ENCODE measurements at regions not wholly inside any gene's neighbourhood (a gene's known extent, or its start where the extent isn't known, plus 50 kb on each side); places are given as distances from the start of the nearest gene placed in this dataset.

DNA sequence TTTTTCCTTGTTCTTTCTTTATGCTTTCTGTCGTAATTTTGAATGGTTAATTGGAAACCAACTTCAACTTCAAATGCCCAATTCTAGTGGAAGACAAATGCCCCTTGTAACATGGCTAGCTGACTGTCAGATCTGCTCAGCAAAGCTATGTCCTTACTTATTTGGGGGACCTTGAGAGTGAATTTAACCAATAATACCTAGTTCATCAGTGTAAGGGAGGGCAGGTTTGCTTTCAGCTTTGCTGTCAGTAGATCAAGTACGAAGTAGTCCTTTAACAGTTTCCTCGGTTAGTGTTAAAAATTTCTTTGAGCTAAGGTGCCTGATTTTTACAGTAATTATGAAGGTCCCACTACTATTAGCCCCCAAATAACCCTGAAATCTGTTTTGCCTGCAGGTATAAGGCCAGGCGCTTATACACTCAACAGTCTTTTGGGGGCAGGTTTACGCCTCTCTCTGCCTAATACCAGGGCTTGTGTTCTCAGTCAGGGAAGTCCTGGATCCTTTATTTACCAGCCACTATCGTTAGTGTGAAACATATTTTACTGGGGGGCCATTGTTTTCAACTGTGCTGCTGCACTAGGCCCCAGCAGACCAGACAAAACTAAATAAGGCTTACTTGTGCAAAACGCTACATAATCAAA lies 165.1 kb upstream of the KCNJ3 start:
- no peak for DNase-seq (ENCODE audit: low spot score)
- H3K4me1 ChIP-seq (ENCODE audit: insufficient read depth, low read length, poor library complexity, severe bottlenecking), result no peaks in the 10 kb centered on the region
- no TSS peak for BruUV-seq (replicated peaks)
- H3K27ac ChIP-seq (ENCODE audit: low read depth, low read length, poor library complexity, severe bottlenecking), result no peak overlapping the region
- H3K27me3 ChIP-seq (replicated peaks; ENCODE audit: insufficient read depth, low read depth, low read length, poor library complexity), result no peaks in the 10 kb centered on the region
- ChIA-PET POLR2A (ENCODE audit: low non-redundant PET) (no interaction called here), CTCF (no interaction called here)
- H3K4me3 ChIP-seq (ENCODE audit: low read depth, low read length, poor library complexity, severe bottlenecking), result no peak overlapping the region
- H3K36me3 ChIP-seq (ENCODE audit: insufficient read depth, low read length, poor library complexity, severe bottlenecking), result no peaks in the 10 kb centered on the region
- H3K9me3 ChIP-seq (ENCODE audit: low read depth, low read length, poor library complexity, severe bottlenecking), result no peaks in the 10 kb centered on the region
- intact Hi-C loops (cut with micrococcal nuclease; ENCODE audit: unreplicated experiment), result no loop called here
- TF ChIP-seq EZH2 (IDR thresholded peaks at IDR 0.05; ENCODE audit: borderline replicate concordance, low read depth, low read length, poor library complexity, severe bottlenecking), result no peak
- TF ChIP-seq, protein P1, sequence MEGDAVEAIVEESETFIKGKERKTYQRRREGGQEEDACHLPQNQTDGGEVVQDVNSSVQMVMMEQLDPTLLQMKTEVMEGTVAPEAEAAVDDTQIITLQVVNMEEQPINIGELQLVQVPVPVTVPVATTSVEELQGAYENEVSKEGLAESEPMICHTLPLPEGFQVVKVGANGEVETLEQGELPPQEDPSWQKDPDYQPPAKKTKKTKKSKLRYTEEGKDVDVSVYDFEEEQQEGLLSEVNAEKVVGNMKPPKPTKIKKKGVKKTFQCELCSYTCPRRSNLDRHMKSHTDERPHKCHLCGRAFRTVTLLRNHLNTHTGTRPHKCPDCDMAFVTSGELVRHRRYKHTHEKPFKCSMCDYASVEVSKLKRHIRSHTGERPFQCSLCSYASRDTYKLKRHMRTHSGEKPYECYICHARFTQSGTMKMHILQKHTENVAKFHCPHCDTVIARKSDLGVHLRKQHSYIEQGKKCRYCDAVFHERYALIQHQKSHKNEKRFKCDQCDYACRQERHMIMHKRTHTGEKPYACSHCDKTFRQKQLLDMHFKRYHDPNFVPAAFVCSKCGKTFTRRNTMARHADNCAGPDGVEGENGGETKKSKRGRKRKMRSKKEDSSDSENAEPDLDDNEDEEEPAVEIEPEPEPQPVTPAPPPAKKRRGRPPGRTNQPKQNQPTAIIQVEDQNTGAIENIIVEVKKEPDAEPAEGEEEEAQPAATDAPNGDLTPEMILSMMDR (conservative IDR thresholded peaks at IDR 0.05; ENCODE audit: low read depth, low read length), result no peak

DNA sequence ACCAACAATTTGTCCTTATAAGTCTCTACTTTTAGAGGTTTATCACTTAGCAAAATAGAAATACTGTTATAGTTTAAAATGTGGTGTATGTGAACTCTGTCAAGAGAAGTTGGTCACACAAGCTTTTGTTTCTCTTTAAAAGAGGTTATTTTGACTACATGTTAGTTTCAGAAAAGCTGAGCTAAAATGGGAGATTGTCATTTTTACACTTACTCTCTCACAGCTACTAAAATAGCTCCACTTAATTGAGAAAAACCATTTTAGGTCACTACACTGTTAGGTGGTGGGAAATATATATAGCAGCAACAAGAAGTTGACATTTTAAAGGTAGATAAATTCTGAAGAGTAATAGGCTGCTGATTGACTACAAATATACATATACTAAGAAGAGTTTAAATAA lies 161.5 kb upstream of the KCNJ3 start:
- no peak for DNase-seq (ENCODE audit: low spot score)
- Histone ChIP-seq H3K9me3 (ENCODE audit: low read depth, low read length, poor library complexity, severe bottlenecking) (no peaks in the 10 kb centered on the region), H3K4me3 (ENCODE audit: low read depth, low read length, poor library complexity, severe bottlenecking) (no peak overlapping the region), H3K27me3 (replicated peaks; ENCODE audit: insufficient read depth, low read depth, low read length, poor library complexity) (no peaks in the 10 kb centered on the region), H3K36me3 (ENCODE audit: insufficient read depth, low read length, poor library complexity, severe bottlenecking) (no peaks in the 10 kb centered on the region), H3K4me1 (ENCODE audit: insufficient read depth, low read length, poor library complexity, severe bottlenecking) (no peaks in the 10 kb centered on the region), H3K27ac (ENCODE audit: low read depth, low read length, poor library complexity, severe bottlenecking) (no peak overlapping the region)
- intact Hi-C loops (cut with micrococcal nuclease; ENCODE audit: unreplicated experiment), result no loop called here
- POLR2A ChIA-PET (ENCODE audit: low non-redundant PET), result no interaction called here
- TF ChIP-seq EZH2 (IDR thresholded peaks at IDR 0.05; ENCODE audit: borderline replicate concordance, low read depth, low read length, poor library complexity, severe bottlenecking), result no peak
- TF ChIP-seq, protein P1 (conservative IDR thresholded peaks at IDR 0.05; ENCODE audit: low read depth, low read length), result no peak
- CTCF ChIA-PET, result no interaction called here
- BruUV-seq (replicated peaks), result no TSS peak

DNA sequence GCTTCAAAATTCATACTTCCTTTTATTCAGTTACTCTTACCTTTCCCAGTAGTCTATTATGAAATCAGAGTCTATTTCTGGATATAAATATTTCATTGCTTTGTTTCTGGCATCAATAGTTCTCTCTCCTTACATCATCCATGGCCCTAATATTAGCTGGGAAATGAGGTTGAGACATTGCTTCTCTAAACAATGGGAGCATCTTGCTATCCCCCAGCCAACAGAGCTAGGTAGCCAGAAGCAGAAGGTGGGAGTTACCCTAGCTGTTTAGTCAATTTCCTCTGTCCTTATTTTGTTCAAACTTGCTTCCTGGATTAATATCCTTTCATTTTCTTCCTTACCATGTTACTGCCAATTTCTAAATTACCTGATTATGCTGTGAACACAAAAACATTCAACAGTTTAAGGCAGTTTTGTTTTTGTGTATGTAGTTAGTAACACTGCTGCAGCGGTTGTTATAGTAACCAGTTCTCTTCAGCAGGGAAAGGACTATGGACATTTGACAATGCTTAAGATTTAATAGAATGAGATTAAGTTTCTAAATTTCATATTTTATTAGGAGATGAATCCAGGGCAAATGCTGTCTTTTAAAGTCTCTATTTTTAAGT lies 160.5 kb upstream of the KCNJ3 start:
- Histone ChIP-seq H3K27ac (ENCODE audit: low read depth, low read length, poor library complexity, severe bottlenecking) (no peak overlapping the region), H3K4me3 (ENCODE audit: low read depth, low read length, poor library complexity, severe bottlenecking) (no peak overlapping the region), H3K27me3 (replicated peaks; ENCODE audit: insufficient read depth, low read depth, low read length, poor library complexity) (no peaks in the 10 kb centered on the region), H3K9me3 (ENCODE audit: low read depth, low read length, poor library complexity, severe bottlenecking) (no peaks in the 10 kb centered on the region), H3K36me3 (ENCODE audit: insufficient read depth, low read length, poor library complexity, severe bottlenecking) (no peaks in the 10 kb centered on the region), H3K4me1 (ENCODE audit: insufficient read depth, low read length, poor library complexity, severe bottlenecking) (no peaks in the 10 kb centered on the region)
- POLR2A ChIA-PET (ENCODE audit: low non-redundant PET), result no interaction called here
- no TSS peak for BruUV-seq (replicated peaks)
- CTCF ChIA-PET, result no interaction called here
- no peak for TF ChIP-seq EZH2 (IDR thresholded peaks at IDR 0.05; ENCODE audit: borderline replicate concordance, low read depth, low read length, poor library complexity, severe bottlenecking)
- TF ChIP-seq, protein P1 (conservative IDR thresholded peaks at IDR 0.05; ENCODE audit: low read depth, low read length), result no peak
- DNase-seq (ENCODE audit: low spot score), result no peak
- intact Hi-C loops (cut with micrococcal nuclease; ENCODE audit: unreplicated experiment), result no loop called here

Data from A673 (cell line).